ENCODE measurements at regions not wholly inside any gene's neighbourhood (a gene's known extent, or its start where the extent isn't known, plus 50 kb on each side); places are given as distances from the start of the nearest gene placed in this dataset.

- no peak for DNase-seq
These were observed 59.0 kb upstream of the SMAD3 start for GRCh38 chr15:67006083-67007065.

GRCh38 chr15:67009576-67010569, 55.5 kb upstream of the SMAD3 start:
- DNase-seq, result no peak

- no peak for DNase-seq
These were observed 54.3 kb upstream of the SMAD3 start for GRCh38 chr15:67010898-67011616.

GRCh38 chr15:67011617-67012005, 53.8 kb upstream of the SMAD3 start:
- DNase-seq, result no peak

- DNase-seq, result no peak
These were observed 51.7 kb upstream of the SMAD3 start for GRCh38 chr15:67013696-67014095.

Measured in stimulated activated CD4-positive, alpha-beta T cell treated with anti-CD3 and anti-CD28 coated beads, Interleukin-15, amount 100 ng/mL, for 24 hours (primary cell).